ENCODE measurements at regions not wholly inside any gene's neighbourhood (a gene's known extent, or its start where the extent isn't known, plus 50 kb on each side); places are given as distances from the start of the nearest gene placed in this dataset.

DNA sequence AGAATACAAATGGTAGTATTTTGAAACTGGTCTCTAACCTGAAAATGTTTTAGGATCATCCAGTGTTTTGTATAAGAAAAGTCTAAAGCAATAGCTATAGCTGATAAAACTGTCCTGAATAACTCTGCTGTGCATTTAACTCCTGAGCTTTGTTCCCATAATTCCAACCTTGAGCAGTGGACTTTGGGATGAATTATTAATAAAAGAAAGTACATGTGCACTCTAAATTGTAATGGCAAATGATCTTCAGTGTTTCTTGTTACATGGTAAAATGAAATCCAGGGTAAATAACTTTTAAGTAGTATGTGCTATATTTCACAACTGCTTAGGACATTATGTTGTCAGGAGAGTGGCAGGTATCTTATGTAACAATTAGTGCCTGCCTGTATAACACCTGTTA is 345.6 kb downstream of the SLC16A7 start:
- no peak for DNase-seq (ENCODE audit: low read depth in 1 of 2, low spot score in 2 of 2)
- H3K4ac ChIP-seq (replicated peaks; ENCODE audit: insufficient read length, low read depth, low read length): no peak overlapping the region
- H3K4me1 ChIP-seq (replicated peaks in 1 of 4; ENCODE audit: control insufficient read depth in 3 of 4, insufficient read depth in 4 of 4, low read length in 3 of 4): peaks cover 0 to 2% (median 0%) of the 10 kb centered on the region in 4 experiments; a peak in 1 of 7 replicates
- no peak overlapping the region for H3K56ac ChIP-seq (replicated peaks; ENCODE audit: insufficient read length, low read depth, low read length)
- H2BK15ac ChIP-seq (ENCODE audit: low read length): no peak overlapping the region
- H4K91ac ChIP-seq (replicated peaks; ENCODE audit: insufficient read length, low read length): no peak overlapping the region
- H4K8ac ChIP-seq (ENCODE audit: extremely low read depth, insufficient read depth, low read length): no peak overlapping the region
- H2AK5ac ChIP-seq (ENCODE audit: low read depth, low read length): no peak overlapping the region
- H3K79me2 ChIP-seq (ENCODE audit: control insufficient read depth in 1 of 2, insufficient read depth in 2 of 2, low read length in 2 of 2): no peaks in the 10 kb centered on the region
- no peak overlapping the region for H3K9ac ChIP-seq (replicated peaks in 1 of 4; ENCODE audit: extremely low read depth in 1 of 4, low read depth in 3 of 4, low read length in 3 of 4)
- H2BK5ac ChIP-seq (ENCODE audit: low read depth, low read length): no peak overlapping the region
- no peak overlapping the region for H3K23ac ChIP-seq (ENCODE audit: insufficient read length)
- H3K18ac ChIP-seq (ENCODE audit: extremely low read depth, low read length): no peak overlapping the region
- H3K23me2 ChIP-seq (ENCODE audit: low read depth, low read length): no peaks in the 10 kb centered on the region
- H3K36me3 ChIP-seq (ENCODE audit: control insufficient read depth in 2 of 4, insufficient read depth in 4 of 4, low read length in 3 of 4): no peaks in the 10 kb centered on the region
- ChIA-PET POLR2A (ENCODE audit: partially characterized antibody) (no interaction called here), CTCF (ENCODE audit: partially characterized antibody) (no interaction called here)
- H3K14ac ChIP-seq (ENCODE audit: insufficient read length): no peak overlapping the region
- no peak overlapping the region for H2BK120ac ChIP-seq (replicated peaks; ENCODE audit: low read depth, low read length)
- peaks cover 4 to 11% (median 8%) of the 10 kb centered on the region in 4 experiments; a peak in 5 of 7 replicates for H3K27me3 ChIP-seq (replicated peaks in 1 of 4; ENCODE audit: control insufficient read depth in 3 of 4, extremely low read depth in 1 of 4, insufficient read depth in 3 of 4, low read length in 3 of 4)
- no peak for FAIRE-seq
- H4K20me1 ChIP-seq (replicated peaks in 1 of 2; ENCODE audit: control insufficient read depth in 1 of 2, insufficient read depth in 2 of 2, low read length in 2 of 2): no peaks in the 10 kb centered on the region
- no peak overlapping the region for H3K27ac ChIP-seq (ENCODE audit: low read depth, low read length)
- H4K5ac ChIP-seq (ENCODE audit: insufficient read length, low read depth, low read length): no peak overlapping the region
- no peaks in the 10 kb centered on the region for H3K79me1 ChIP-seq (ENCODE audit: low read depth, low read length)
- H2BK12ac ChIP-seq (ENCODE audit: low read depth, low read length): no peak overlapping the region
- no peak overlapping the region for H2AFZ ChIP-seq (ENCODE audit: low read length)
- no peak overlapping the region for H3K4me3 ChIP-seq (ENCODE audit: extremely low read depth in 1 of 4, insufficient read depth in 2 of 4, low read depth in 3 of 4, low read length in 4 of 4)
- H2BK20ac ChIP-seq (ENCODE audit: low read length): no peak overlapping the region
- TF ChIP-seq, protein P1, sequence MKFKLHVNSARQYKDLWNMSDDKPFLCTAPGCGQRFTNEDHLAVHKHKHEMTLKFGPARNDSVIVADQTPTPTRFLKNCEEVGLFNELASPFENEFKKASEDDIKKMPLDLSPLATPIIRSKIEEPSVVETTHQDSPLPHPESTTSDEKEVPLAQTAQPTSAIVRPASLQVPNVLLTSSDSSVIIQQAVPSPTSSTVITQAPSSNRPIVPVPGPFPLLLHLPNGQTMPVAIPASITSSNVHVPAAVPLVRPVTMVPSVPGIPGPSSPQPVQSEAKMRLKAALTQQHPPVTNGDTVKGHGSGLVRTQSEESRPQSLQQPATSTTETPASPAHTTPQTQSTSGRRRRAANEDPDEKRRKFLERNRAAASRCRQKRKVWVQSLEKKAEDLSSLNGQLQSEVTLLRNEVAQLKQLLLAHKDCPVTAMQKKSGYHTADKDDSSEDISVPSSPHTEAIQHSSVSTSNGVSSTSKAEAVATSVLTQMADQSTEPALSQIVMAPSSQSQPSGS (IDR thresholded peaks at IDR 0.05; ENCODE audit: low read length): no peak
- no peak for TF ChIP-seq JUN (IDR thresholded peaks at IDR 0.05; ENCODE audit: low read depth, low read length)
- no peak for TF ChIP-seq BCL11A (IDR thresholded peaks at IDR 0.05; ENCODE audit: low read depth in 2 of 2, low read length in 2 of 2)
- TF ChIP-seq EZH2 (IDR thresholded peaks at IDR 0.05; ENCODE audit: low read depth, low read length, severe bottlenecking): no peak
- no peak for TF ChIP-seq POLR2AphosphoS5 (IDR thresholded peaks at IDR 0.05; ENCODE audit: low read depth, low read length)
- no peak for TF ChIP-seq ZNF274 (IDR thresholded peaks at IDR 0.05; ENCODE audit: borderline replicate concordance, extremely low read depth, low read length)
- no peak for TF ChIP-seq SRF (IDR thresholded peaks at IDR 0.05; ENCODE audit: low read depth, low read length)
- no peak for TF ChIP-seq YY1 (IDR thresholded peaks at IDR 0.05; ENCODE audit: low read depth, low read length)
- no peak for TF ChIP-seq SIRT6 (IDR thresholded peaks at IDR 0.05; ENCODE audit: low read length)
- H3K4me2 ChIP-seq (ENCODE audit: insufficient read depth in 1 of 2, low read depth in 2 of 2, low read length in 2 of 2): no peak overlapping the region
- H3K9me3 ChIP-seq (ENCODE audit: insufficient read depth in 2 of 2, low read depth in 1 of 2, low read length in 1 of 2): no peaks in the 10 kb centered on the region
